ENCODE measurements at regions not wholly inside any gene's neighbourhood (a gene's known extent, or its start where the extent isn't known, plus 50 kb on each side); places are given as distances from the start of the nearest gene placed in this dataset.

GRCh38 chr1:57696043-57696442, 272.2 kb upstream of the DAB1 start:
- intact Hi-C loops (cut with DNase I): no loop called here
- no peak overlapping the region for H3K27ac ChIP-seq
- ATAC-seq (no peak), DNase-seq (no peak)
- no peak overlapping the region for H3K4me3 ChIP-seq
- no peaks in the 10 kb centered on the region for H3K27me3 ChIP-seq (ENCODE audit: low read depth)
- no peaks in the 10 kb centered on the region for H3K9me3 ChIP-seq
- H3K4me1 ChIP-seq: no peaks in the 10 kb centered on the region
- H3K36me3 ChIP-seq: no peaks in the 10 kb centered on the region
- TF ChIP-seq CTCF (IDR thresholded peaks at IDR 0.05): no peak

GRCh38 chr1:57686306-57686705, 262.4 kb upstream of the DAB1 start:
- ATAC-seq (no peak), DNase-seq (no peak)
- Histone ChIP-seq H3K4me3 (no peak overlapping the region), H3K27ac (no peak overlapping the region), H3K9me3 (peaks cover 13% of the 10 kb centered on the region), H3K27me3 (ENCODE audit: low read depth) (no peaks in the 10 kb centered on the region), H3K4me1 (no peaks in the 10 kb centered on the region), H3K36me3 (no peaks in the 10 kb centered on the region)
- intact Hi-C loops (cut with DNase I): no loop called here
- no peak for TF ChIP-seq CTCF (IDR thresholded peaks at IDR 0.05)

GRCh38 chr1:57683037-57683942, 259.4 kb upstream of the DAB1 start:
- DNase-seq (no peak), ATAC-seq (no peak)
- no peaks in the 10 kb centered on the region for H3K4me1 ChIP-seq
- no peak overlapping the region for H3K27ac ChIP-seq
- no peaks in the 10 kb centered on the region for H3K36me3 ChIP-seq
- no peak for TF ChIP-seq CTCF (IDR thresholded peaks at IDR 0.05)
- no peaks in the 10 kb centered on the region for H3K27me3 ChIP-seq (ENCODE audit: low read depth)
- no peak overlapping the region for H3K4me3 ChIP-seq
- peaks cover 13% of the 10 kb centered on the region for H3K9me3 ChIP-seq
- intact Hi-C loops (cut with DNase I): no loop called here

- ATAC-seq (no peak), DNase-seq (no peak)
- no peaks in the 10 kb centered on the region for H3K9me3 ChIP-seq
- H3K36me3 ChIP-seq: no peaks in the 10 kb centered on the region
- intact Hi-C loops (cut with DNase I): no loop called here
- H3K27ac ChIP-seq: no peak overlapping the region
- TF ChIP-seq CTCF (IDR thresholded peaks at IDR 0.05): no peak
- no peak overlapping the region for H3K4me3 ChIP-seq
- no peaks in the 10 kb centered on the region for H3K27me3 ChIP-seq (ENCODE audit: low read depth)
- no peaks in the 10 kb centered on the region for H3K4me1 ChIP-seq
These were observed 254.3 kb upstream of the DAB1 start for GRCh38 chr1:57678138-57678537.

GRCh38 chr1:57675776-57676175, 251.9 kb upstream of the DAB1 start:
- intact Hi-C loops (cut with DNase I): no loop called here
- Histone ChIP-seq H3K4me3 (no peak overlapping the region), H3K27ac (no peak overlapping the region), H3K9me3 (no peaks in the 10 kb centered on the region), H3K36me3 (no peaks in the 10 kb centered on the region), H3K27me3 (ENCODE audit: low read depth) (no peaks in the 10 kb centered on the region), H3K4me1 (no peaks in the 10 kb centered on the region)
- DNase-seq (no peak), ATAC-seq (no peak)
- no peak for TF ChIP-seq CTCF (IDR thresholded peaks at IDR 0.05)
